ENCODE measurements at regions not wholly inside any gene's neighbourhood (a gene's known extent, or its start where the extent isn't known, plus 50 kb on each side); places are given as distances from the start of the nearest gene placed in this dataset.

DNA sequence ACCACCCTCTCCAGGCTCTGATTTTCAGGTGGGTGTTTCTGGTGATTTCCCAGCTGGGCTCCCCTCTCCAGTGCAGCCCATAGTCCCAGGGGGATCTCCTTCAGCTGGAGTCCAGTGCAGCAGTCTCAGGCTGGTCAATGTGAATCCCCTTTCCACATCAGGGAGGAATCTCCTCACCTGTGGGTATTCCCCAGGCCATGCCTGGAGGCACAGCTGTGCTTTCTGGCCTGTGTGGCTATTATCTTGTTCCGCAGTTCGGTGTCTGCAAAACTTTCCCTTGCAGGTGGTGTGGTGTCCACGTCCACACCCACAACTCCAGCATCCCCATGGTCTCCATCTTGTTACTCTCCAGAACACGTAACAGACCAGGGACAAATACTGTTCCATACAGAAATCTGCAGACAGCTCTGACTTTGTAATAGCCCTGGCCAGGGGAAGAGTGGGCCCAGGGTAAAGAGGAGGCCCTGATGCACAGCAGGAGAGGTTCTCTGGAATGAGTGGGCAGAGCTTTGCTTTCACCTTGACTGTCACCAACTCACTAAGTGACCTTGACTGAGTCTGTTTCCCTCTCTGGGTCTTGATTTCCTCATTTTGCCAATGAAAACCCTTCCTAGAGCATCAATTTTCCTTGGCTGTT lies 183.2 kb downstream of the CSNK2A3 start:
- no peak overlapping the region for H3K4me3 ChIP-seq (ENCODE audit: low read length)
- no peak for DNase-seq (ENCODE audit: low read depth)
- TF ChIP-seq, protein P1, sequence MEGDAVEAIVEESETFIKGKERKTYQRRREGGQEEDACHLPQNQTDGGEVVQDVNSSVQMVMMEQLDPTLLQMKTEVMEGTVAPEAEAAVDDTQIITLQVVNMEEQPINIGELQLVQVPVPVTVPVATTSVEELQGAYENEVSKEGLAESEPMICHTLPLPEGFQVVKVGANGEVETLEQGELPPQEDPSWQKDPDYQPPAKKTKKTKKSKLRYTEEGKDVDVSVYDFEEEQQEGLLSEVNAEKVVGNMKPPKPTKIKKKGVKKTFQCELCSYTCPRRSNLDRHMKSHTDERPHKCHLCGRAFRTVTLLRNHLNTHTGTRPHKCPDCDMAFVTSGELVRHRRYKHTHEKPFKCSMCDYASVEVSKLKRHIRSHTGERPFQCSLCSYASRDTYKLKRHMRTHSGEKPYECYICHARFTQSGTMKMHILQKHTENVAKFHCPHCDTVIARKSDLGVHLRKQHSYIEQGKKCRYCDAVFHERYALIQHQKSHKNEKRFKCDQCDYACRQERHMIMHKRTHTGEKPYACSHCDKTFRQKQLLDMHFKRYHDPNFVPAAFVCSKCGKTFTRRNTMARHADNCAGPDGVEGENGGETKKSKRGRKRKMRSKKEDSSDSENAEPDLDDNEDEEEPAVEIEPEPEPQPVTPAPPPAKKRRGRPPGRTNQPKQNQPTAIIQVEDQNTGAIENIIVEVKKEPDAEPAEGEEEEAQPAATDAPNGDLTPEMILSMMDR (conservative IDR thresholded peaks at IDR 0.05; ENCODE audit: low read depth, low read length), result no peak

DNA sequence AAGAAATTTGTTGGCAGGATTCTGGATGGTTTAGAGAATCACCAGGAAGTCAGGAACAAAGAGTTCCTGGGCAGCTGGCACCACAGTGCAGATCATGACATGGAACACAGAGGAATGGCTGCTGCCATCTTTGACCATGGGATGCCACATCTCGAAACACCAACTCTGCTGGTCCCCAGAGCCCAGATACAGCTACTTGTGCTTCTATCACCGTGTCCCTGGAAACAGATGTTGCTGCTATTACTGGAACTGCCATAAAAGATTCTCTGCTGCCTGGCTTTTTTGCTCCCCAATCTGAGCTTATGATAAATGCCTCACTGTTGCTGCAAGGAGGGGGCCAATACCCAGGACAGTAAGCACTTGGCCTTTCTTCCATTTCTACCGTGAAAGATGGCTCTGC lies 185.2 kb downstream of the CSNK2A3 start:
- no peak for DNase-seq (ENCODE audit: low read depth)
- TF ChIP-seq, protein P1 (conservative IDR thresholded peaks at IDR 0.05; ENCODE audit: low read depth, low read length), result no peak
- no peak overlapping the region for H3K4me3 ChIP-seq (ENCODE audit: low read length)

DNA sequence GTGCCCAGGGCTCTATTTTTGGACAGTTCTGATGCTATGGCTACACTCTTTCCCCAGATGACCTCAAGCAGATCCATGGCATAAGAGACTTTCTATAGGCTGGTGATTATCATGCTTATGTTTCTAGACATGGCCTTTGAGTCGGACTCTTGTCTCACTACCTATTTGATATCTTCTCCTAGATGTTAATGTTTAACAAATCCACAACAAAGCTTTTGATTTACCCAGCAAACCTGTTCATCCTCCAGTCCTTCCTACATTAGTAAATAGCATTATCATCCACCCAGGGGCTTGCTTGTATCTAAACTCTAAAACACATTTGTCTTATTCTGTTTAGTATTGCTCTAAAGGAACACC lies 188.7 kb downstream of the CSNK2A3 start:
- H3K4me3 ChIP-seq (ENCODE audit: low read length), result no peak overlapping the region
- DNase-seq (ENCODE audit: low read depth), result no peak
- TF ChIP-seq, protein P1 (conservative IDR thresholded peaks at IDR 0.05; ENCODE audit: low read depth, low read length), result no peak

DNA sequence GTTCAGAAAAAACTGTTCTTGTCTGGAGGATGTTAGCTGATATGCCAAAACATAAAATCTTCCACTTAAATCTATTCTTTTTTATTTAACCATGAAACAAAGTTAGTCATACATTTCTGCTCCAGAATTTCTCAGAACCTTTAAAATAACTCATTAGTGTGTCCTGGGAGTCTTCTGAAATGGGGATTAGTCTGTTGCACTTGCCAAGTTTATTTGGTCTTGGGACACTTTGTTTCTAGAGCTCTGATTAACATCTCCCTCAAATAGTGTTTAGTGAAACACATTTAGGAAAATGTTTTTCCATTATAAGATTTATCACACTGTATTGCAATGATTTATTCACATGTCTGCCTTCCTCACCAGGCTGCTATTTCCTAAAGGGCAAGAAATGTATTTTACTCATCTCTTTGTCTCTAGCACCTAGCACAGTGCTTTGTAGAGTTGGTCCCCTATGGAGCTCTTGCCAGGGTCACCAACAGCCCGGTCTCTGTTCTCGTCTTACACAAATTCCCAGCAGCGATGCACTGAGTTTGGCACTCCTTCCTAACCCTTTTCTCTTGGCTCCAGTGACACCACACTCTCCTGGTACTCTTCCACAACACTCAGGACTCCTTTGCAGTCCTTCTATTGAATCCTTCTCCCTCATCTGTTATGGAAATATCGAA lies 189.2 kb downstream of the CSNK2A3 start:
- TF ChIP-seq, protein P1 (conservative IDR thresholded peaks at IDR 0.05; ENCODE audit: low read depth, low read length), result no peak
- no peak overlapping the region for H3K4me3 ChIP-seq (ENCODE audit: low read length)
- no peak for DNase-seq (ENCODE audit: low read depth)

DNA sequence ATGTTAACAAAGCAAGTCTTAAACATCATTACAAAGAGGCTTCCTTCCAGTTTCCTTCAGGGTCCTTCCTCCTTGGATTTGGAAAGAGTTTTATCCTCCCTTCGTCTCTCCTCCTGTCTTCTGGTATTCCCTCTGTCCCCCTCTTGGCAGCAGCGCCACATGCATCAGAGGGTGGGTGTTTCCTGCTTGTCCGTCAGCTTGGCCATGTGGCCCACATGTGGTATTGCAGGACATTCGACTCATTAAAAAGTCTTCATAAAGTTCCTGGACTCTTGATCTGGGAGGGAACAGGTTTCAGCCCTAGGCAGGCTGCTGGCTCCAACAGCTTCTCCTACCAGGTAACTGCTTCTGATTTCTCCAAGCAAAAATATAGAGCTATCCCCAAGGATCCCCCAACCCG lies 189.8 kb downstream of the CSNK2A3 start:
- TF ChIP-seq, protein P1 (conservative IDR thresholded peaks at IDR 0.05; ENCODE audit: low read depth, low read length), result peak; percentile 37
- DNase-seq (ENCODE audit: low read depth), result no peak
- no peak overlapping the region for H3K4me3 ChIP-seq (ENCODE audit: low read length)

DNA sequence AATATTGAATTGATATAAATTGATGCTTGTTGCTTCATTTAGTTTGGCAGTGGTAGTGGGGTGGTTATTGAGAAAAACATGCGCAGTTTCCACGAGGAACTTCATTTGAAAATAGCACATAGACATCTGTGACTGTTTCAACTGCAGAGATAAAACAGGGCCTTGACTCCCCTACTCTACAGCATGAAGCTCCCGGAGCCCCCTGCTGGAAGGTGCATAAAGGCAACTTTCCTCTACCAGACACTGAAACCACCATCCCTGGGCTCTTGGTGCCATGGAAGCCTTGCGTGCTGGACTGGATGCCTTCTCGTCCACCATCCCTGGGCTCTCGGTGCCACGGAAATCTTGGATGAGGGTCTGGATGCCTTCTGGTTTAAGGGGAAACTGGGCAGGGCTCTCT lies 195.9 kb downstream of the CSNK2A3 start:
- no peak overlapping the region for H3K4me3 ChIP-seq (ENCODE audit: low read length)
- no peak for DNase-seq (ENCODE audit: low read depth)
- TF ChIP-seq, protein P1 (conservative IDR thresholded peaks at IDR 0.05; ENCODE audit: low read depth, low read length), result peak; percentile 74
